Stimulated activated naive CD8-positive, alpha-beta T cell treated with anti-CD3 and anti-CD28 coated beads, Interleukin-15, amount 100 ng/mL, for 72 hours (primary cell): ENCODE measurements at regions not wholly inside any gene's neighbourhood (a gene's known extent, or its start where the extent isn't known, plus 50 kb on each side); places are given as distances from the start of the nearest gene placed in this dataset.
"Not testable (repeated sequence)": the region's sequence is repeated elsewhere in the genome, so short reads cannot be mapped to it uniquely, and the experiment has no call there.

Experiments used
- ATAC-seq: fragments of 150-1000 bp; cut with Tn5 transposase; 2 replicates; pipeline ENCODE4 v1.10.0; 2021; ENCODE audit warnings: mild to moderate bottlenecking, moderate library complexity
- DNase-seq, 2 donors: peaks; one replicate each; pipeline ENCODE4 v3.0.0; 2021 to 2022
- H3K27ac Mint-ChIP-seq, 2 donors: one replicate each; pipeline ENCODE4 v1.8.0; 2022; ENCODE audit warnings: mild to moderate bottlenecking in 2 of 2, mixed read lengths in 2 of 2, moderate library complexity in 2 of 2
- H3K27me3 Mint-ChIP-seq: one replicate; pipeline ENCODE4 v1.8.0; 2022; ENCODE audit warnings: mixed read lengths
- H3K4me1 Mint-ChIP-seq: one replicate; pipeline ENCODE4 v1.8.0; 2022; ENCODE audit warnings: mild to moderate bottlenecking, mixed read lengths
- H3K4me3 Mint-ChIP-seq, 2 donors: one replicate each; pipeline ENCODE4 v1.8.0; 2022; ENCODE audit warnings: mild to moderate bottlenecking in 2 of 2, mixed read lengths in 2 of 2, moderate library complexity in 1 of 2
- H3K9me3 Mint-ChIP-seq, 2 donors: one replicate each; pipeline ENCODE4 v1.8.0; 2022; ENCODE audit warnings: mixed read lengths in 2 of 2

GRCh38 chr7:128561116-128561722 is 84.7 kb downstream of the METTL2B start:
- not testable (repeated sequence) for H3K27me3 Mint-ChIP-seq, ATAC-seq, H3K27ac Mint-ChIP-seq, DNase-seq, H3K9me3 Mint-ChIP-seq
- H3K4me3 Mint-ChIP-seq: peak overlapping the region in 1 of 2 donors; percentile 13
- H3K4me1 Mint-ChIP-seq: peaks cover 25% of the 10 kb centered on the region

GRCh38 chr7:128562795-128563194 is 86.2 kb downstream of the METTL2B start:
- ATAC-seq: not testable (repeated sequence)

GRCh38 chr7:128564123-128564700 is 87.7 kb downstream of the METTL2B start:
- not testable (repeated sequence) for H3K9me3 Mint-ChIP-seq, H3K4me3 Mint-ChIP-seq, H3K27me3 Mint-ChIP-seq, ATAC-seq, DNase-seq
- Mint-ChIP-seq H3K4me1 (peaks cover 25% of the 10 kb centered on the region), H3K27ac (peak overlapping the region in 1 of 2 donors; percentile 3)

More at GRCh38 chr7:128562795-128563194, 86.2 kb downstream of the METTL2B start:
- H3K9me3 Mint-ChIP-seq, H3K27me3 Mint-ChIP-seq, H3K4me3 Mint-ChIP-seq, H3K27ac Mint-ChIP-seq, DNase-seq: not testable (repeated sequence)
- H3K4me1 Mint-ChIP-seq: peaks cover 25% of the 10 kb centered on the region

GRCh38 chr7:128564932-128565864 is 88.7 kb downstream of the METTL2B start:
- not testable (repeated sequence) for H3K27ac Mint-ChIP-seq, H3K4me3 Mint-ChIP-seq, H3K9me3 Mint-ChIP-seq, DNase-seq, H3K27me3 Mint-ChIP-seq, ATAC-seq
- peaks cover 16% of the 10 kb centered on the region for H3K4me1 Mint-ChIP-seq

- H3K4me3 Mint-ChIP-seq, DNase-seq, ATAC-seq, H3K9me3 Mint-ChIP-seq, H3K4me1 Mint-ChIP-seq, H3K27me3 Mint-ChIP-seq, H3K27ac Mint-ChIP-seq: not testable (repeated sequence)
Observed at GRCh38 chr7:128575277-128575676, 96.8 kb upstream of the GARIN1A start.

GRCh38 chr7:128576953-128577352 is 95.1 kb upstream of the GARIN1A start:
- DNase-seq, H3K9me3 Mint-ChIP-seq, ATAC-seq, H3K27me3 Mint-ChIP-seq, H3K4me3 Mint-ChIP-seq, H3K4me1 Mint-ChIP-seq, H3K27ac Mint-ChIP-seq: not testable (repeated sequence)

GRCh38 chr7:128579843-128580242 is 92.2 kb upstream of the GARIN1A start:
- H3K4me1 Mint-ChIP-seq, H3K9me3 Mint-ChIP-seq, ATAC-seq, H3K27me3 Mint-ChIP-seq, H3K27ac Mint-ChIP-seq, DNase-seq, H3K4me3 Mint-ChIP-seq: not testable (repeated sequence)

- not testable (repeated sequence) for H3K4me1 Mint-ChIP-seq, ATAC-seq, H3K27ac Mint-ChIP-seq, H3K4me3 Mint-ChIP-seq, H3K27me3 Mint-ChIP-seq, DNase-seq, H3K9me3 Mint-ChIP-seq
Observed at GRCh38 chr7:128581100-128581499, 91.0 kb upstream of the GARIN1A start.

GRCh38 chr7:128581825-128582561 is 90.1 kb upstream of the GARIN1A start:
- not testable (repeated sequence) for H3K27ac Mint-ChIP-seq, DNase-seq, H3K9me3 Mint-ChIP-seq, H3K4me3 Mint-ChIP-seq, ATAC-seq, H3K4me1 Mint-ChIP-seq, H3K27me3 Mint-ChIP-seq

GRCh38 chr7:128586715-128587114 is 85.4 kb upstream of the GARIN1A start:
- not testable (repeated sequence) for H3K9me3 Mint-ChIP-seq, DNase-seq, H3K27ac Mint-ChIP-seq, H3K4me3 Mint-ChIP-seq, ATAC-seq, H3K27me3 Mint-ChIP-seq
- H3K4me1 Mint-ChIP-seq: peaks cover 11% of the 10 kb centered on the region

- no peaks in the 10 kb centered on the region for H3K27me3 Mint-ChIP-seq
- ATAC-seq (no peak), DNase-seq (no peak)
- H3K4me3 Mint-ChIP-seq: no peak overlapping the region
- H3K4me1 Mint-ChIP-seq: peaks cover 4% of the 10 kb centered on the region
- H3K27ac Mint-ChIP-seq: no peak overlapping the region
- no peaks in the 10 kb centered on the region for H3K9me3 Mint-ChIP-seq
Observed at GRCh38 chr7:128591705-128592104, 80.4 kb upstream of the GARIN1A start.

GRCh38 chr7:128592209-128592608 is 79.9 kb upstream of the GARIN1A start:
- H3K27ac Mint-ChIP-seq, H3K9me3 Mint-ChIP-seq, ATAC-seq, H3K4me1 Mint-ChIP-seq, H3K27me3 Mint-ChIP-seq, H3K4me3 Mint-ChIP-seq, DNase-seq: not testable (repeated sequence)

GRCh38 chr7:128594061-128594460 is 78.0 kb upstream of the GARIN1A start:
- H3K27ac Mint-ChIP-seq: peak overlapping the region in 1 of 2 donors; percentile 67

GRCh38 chr7:128596336-128597128 is 75.6 kb upstream of the GARIN1A start:
- ATAC-seq, H3K9me3 Mint-ChIP-seq, H3K27me3 Mint-ChIP-seq, H3K27ac Mint-ChIP-seq, DNase-seq, H3K4me1 Mint-ChIP-seq, H3K4me3 Mint-ChIP-seq: not testable (repeated sequence)

More at GRCh38 chr7:128594061-128594460, 78.0 kb upstream of the GARIN1A start:
- not testable (repeated sequence) for H3K4me1 Mint-ChIP-seq, ATAC-seq, H3K9me3 Mint-ChIP-seq, DNase-seq, H3K27me3 Mint-ChIP-seq, H3K4me3 Mint-ChIP-seq

- H3K27me3 Mint-ChIP-seq, H3K4me1 Mint-ChIP-seq, H3K9me3 Mint-ChIP-seq, DNase-seq, H3K27ac Mint-ChIP-seq, H3K4me3 Mint-ChIP-seq, ATAC-seq: not testable (repeated sequence)
Observed at GRCh38 chr7:128598946-128599345, 73.1 kb upstream of the GARIN1A start.
